Stromal cell of bone marrow (primary cell): ENCODE measurements at regions not wholly inside any gene's neighbourhood (a gene's known extent, or its start where the extent isn't known, plus 50 kb on each side); places are given as distances from the start of the nearest gene placed in this dataset.
A peak's percentile ranks its signal among the peaks of the same experiment; 100 is the strongest.
"Not testable (repeated sequence)": the region's sequence is repeated elsewhere in the genome, so short reads cannot be mapped to it uniquely, and the experiment has no call there.

ENCODE experiments used
- DNase-seq: peaks from one replicate; pipeline ENCODE4 v3.0.0-alpha.2; 2012; ENCODE audit warnings: low read depth

- no peak for DNase-seq
These were observed 1430.0 kb upstream of the PRMT6 start for GRCh38 chr1:105626276-105626987.

- not testable (repeated sequence) for DNase-seq
These were observed 1425.2 kb upstream of the PRMT6 start for GRCh38 chr1:105631153-105631744.

- no peak for DNase-seq
These were observed 1423.9 kb upstream of the PRMT6 start for GRCh38 chr1:105632342-105633196.

- no peak for DNase-seq
These were observed 1420.4 kb upstream of the PRMT6 start for GRCh38 chr1:105636052-105636451.

GRCh38 chr1:105641407-105641806 is 1415.1 kb upstream of the PRMT6 start:
- DNase-seq, result no peak

GRCh38 chr1:105652109-105652508 is 1404.4 kb upstream of the PRMT6 start:
- DNase-seq, result no peak

GRCh38 chr1:105655032-105655431 is 1401.4 kb upstream of the PRMT6 start:
- DNase-seq, result no peak

- no peak for DNase-seq
These were observed 1392.0 kb upstream of the PRMT6 start for GRCh38 chr1:105664495-105664894.

- no peak for DNase-seq
These were observed 1378.1 kb upstream of the PRMT6 start for GRCh38 chr1:105678334-105678733.

- DNase-seq, result no peak
These were observed 1371.8 kb upstream of the PRMT6 start for GRCh38 chr1:105684714-105685113.

- no peak for DNase-seq
These were observed 1370.4 kb upstream of the PRMT6 start for GRCh38 chr1:105686026-105686425.

- DNase-seq, result no peak
These were observed 1369.4 kb upstream of the PRMT6 start for GRCh38 chr1:105686874-105687690.

- no peak for DNase-seq
These were observed 1355.8 kb upstream of the PRMT6 start for GRCh38 chr1:105700723-105701122.

- DNase-seq, result no peak
These were observed 1332.2 kb upstream of the PRMT6 start for GRCh38 chr1:105724286-105724685.

GRCh38 chr1:105730701-105731100 is 1325.8 kb upstream of the PRMT6 start:
- DNase-seq, result no peak

- no peak for DNase-seq
These were observed 1320.1 kb upstream of the PRMT6 start for GRCh38 chr1:105736349-105736748.

GRCh38 chr1:105779727-105780126 is 1276.7 kb upstream of the PRMT6 start:
- DNase-seq, result no peak

- no peak for DNase-seq
These were observed 1271.5 kb upstream of the PRMT6 start for GRCh38 chr1:105785021-105785420.

- peak; percentile 5 for DNase-seq
These were observed 1262.8 kb upstream of the PRMT6 start for GRCh38 chr1:105793536-105794146.

GRCh38 chr1:105795741-105796140 is 1260.7 kb upstream of the PRMT6 start:
- no peak for DNase-seq

- no peak for DNase-seq
These were observed 1225.8 kb upstream of the PRMT6 start for GRCh38 chr1:105830571-105831146.
